ENCODE measurements at regions not wholly inside any gene's neighbourhood (a gene's known extent, or its start where the extent isn't known, plus 50 kb on each side); places are given as distances from the start of the nearest gene placed in this dataset.

DNA sequence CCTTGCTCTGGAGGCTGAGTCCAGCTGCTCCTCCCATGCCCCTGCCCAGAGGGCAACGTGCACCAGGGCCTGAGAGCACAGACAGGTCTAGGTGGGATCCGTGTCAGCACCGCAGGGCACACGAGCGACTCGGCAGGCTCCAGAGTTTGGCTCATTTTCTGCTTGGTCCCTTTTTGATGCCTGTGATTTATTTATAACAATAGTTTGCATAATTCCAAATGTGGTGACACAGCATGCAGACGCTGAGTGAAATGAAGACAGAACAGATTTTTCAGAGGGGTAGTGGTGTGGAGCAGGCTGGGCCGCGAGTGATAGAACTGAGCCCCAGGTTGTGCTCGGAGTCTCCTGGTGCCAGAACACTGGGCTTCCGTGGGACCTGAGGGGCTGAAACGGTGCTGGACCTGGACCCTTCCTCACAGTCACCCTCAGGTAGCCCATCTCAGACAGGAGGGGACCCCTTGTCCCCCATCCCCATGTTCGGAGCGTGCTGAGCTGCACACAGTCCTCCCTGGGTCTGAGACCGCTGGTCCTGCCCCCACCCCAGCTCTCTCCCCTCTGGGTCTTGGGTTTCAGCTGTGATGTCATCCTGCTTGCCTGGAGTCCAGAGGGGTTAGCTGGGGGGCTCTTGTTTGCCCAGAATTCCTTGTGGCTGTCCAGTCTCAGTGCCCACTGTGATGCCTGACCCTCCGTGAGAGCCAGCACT lies 95.9 kb downstream of the METRNL start:
- H3K23me2 ChIP-seq (ENCODE audit: low read depth, low read length), result no peaks in the 10 kb centered on the region
- ChIA-PET POLR2A (ENCODE audit: partially characterized antibody) (no interaction called here), CTCF (ENCODE audit: partially characterized antibody) (interaction anchor here (0.6 to 0.8 kb wide), 2 partner anchors 14 to 234 kb away, joined by 3 to 4 read pairs; no protein-coding TSS in a partner anchor)
- no peaks in the 10 kb centered on the region for H3K27me3 ChIP-seq (replicated peaks in 1 of 4; ENCODE audit: control insufficient read depth in 3 of 4, extremely low read depth in 1 of 4, insufficient read depth in 3 of 4, low read length in 3 of 4)
- H2AFZ ChIP-seq (ENCODE audit: low read length), result no peak overlapping the region
- H3K9me3 ChIP-seq (ENCODE audit: insufficient read depth in 2 of 2, low read depth in 1 of 2, low read length in 1 of 2), result peaks cover 35 to 88% of the 10 kb centered on the region in 2 experiments
- H4K8ac ChIP-seq (ENCODE audit: extremely low read depth, insufficient read depth, low read length), result no peak overlapping the region
- no peak overlapping the region for H3K27ac ChIP-seq (ENCODE audit: low read depth, low read length)
- no peak overlapping the region for H2BK5ac ChIP-seq (ENCODE audit: low read depth, low read length)
- no peak overlapping the region for H3K14ac ChIP-seq (ENCODE audit: insufficient read length)
- H2BK20ac ChIP-seq (ENCODE audit: low read length), result no peak overlapping the region
- no peak overlapping the region for H3K56ac ChIP-seq (replicated peaks; ENCODE audit: insufficient read length, low read depth, low read length)
- no peak overlapping the region for H2AK5ac ChIP-seq (ENCODE audit: low read depth, low read length)
- no peak overlapping the region for H2BK12ac ChIP-seq (ENCODE audit: low read depth, low read length)
- H2BK120ac ChIP-seq (replicated peaks; ENCODE audit: low read depth, low read length), result no peak overlapping the region
- H3K4me2 ChIP-seq (ENCODE audit: insufficient read depth in 1 of 2, low read depth in 2 of 2, low read length in 2 of 2), result no peak overlapping the region
- H3K18ac ChIP-seq (ENCODE audit: extremely low read depth, low read length), result no peak overlapping the region
- H4K20me1 ChIP-seq (replicated peaks in 1 of 2; ENCODE audit: control insufficient read depth in 1 of 2, insufficient read depth in 2 of 2, low read length in 2 of 2), result no peaks in the 10 kb centered on the region
- no peaks in the 10 kb centered on the region for H3K36me3 ChIP-seq (ENCODE audit: control insufficient read depth in 2 of 4, insufficient read depth in 4 of 4, low read length in 3 of 4)
- H4K91ac ChIP-seq (replicated peaks; ENCODE audit: insufficient read length, low read length), result no peak overlapping the region
- no peaks in the 10 kb centered on the region for H3K79me1 ChIP-seq (ENCODE audit: low read depth, low read length)
- 72% methylated on average over 16 of the region's 16 CpGs; no CpG with 5 or more reads in 1 of the 2 experiments for WGBS, 2 experiments (ENCODE audit: extremely low coverage in 1 of 2, insufficient coverage in 1 of 2, insufficient read length in 1 of 2, insufficient replicate concordance in 2 of 2, low coverage in 1 of 2, low lambda C conversion rate in 2 of 2, missing lambda C conversion rate in 1 of 2)
- H3K4me3 ChIP-seq (ENCODE audit: extremely low read depth in 1 of 4, insufficient read depth in 2 of 4, low read depth in 3 of 4, low read length in 4 of 4), result no peak overlapping the region
- H3K4ac ChIP-seq (replicated peaks; ENCODE audit: insufficient read length, low read depth, low read length), result no peak overlapping the region
- no peak overlapping the region for H3K9ac ChIP-seq (replicated peaks in 1 of 4; ENCODE audit: extremely low read depth in 1 of 4, low read depth in 3 of 4, low read length in 3 of 4)
- H4K5ac ChIP-seq (ENCODE audit: insufficient read length, low read depth, low read length), result no peak overlapping the region
- H3K4me1 ChIP-seq (replicated peaks in 1 of 4; ENCODE audit: control insufficient read depth in 3 of 4, insufficient read depth in 4 of 4, low read length in 3 of 4), result no peaks in the 10 kb centered on the region
- FAIRE-seq (no peak), DNase-seq (ENCODE audit: low read depth in 1 of 2, low spot score in 2 of 2) (peak in 1 of 2 experiments; percentile 26)
- no peak overlapping the region for H2BK15ac ChIP-seq (ENCODE audit: low read length)
- no peak overlapping the region for H3K23ac ChIP-seq (ENCODE audit: insufficient read length)
- no peaks in the 10 kb centered on the region for H3K79me2 ChIP-seq (ENCODE audit: control insufficient read depth in 1 of 2, insufficient read depth in 2 of 2, low read length in 2 of 2)
- TF ChIP-seq TEAD4 (IDR thresholded peaks at IDR 0.05; ENCODE audit: low read depth, low read length) (no peak), EZH2 (IDR thresholded peaks at IDR 0.05; ENCODE audit: low read depth, low read length, severe bottlenecking) (no peak), NANOG (IDR thresholded peaks at IDR 0.05; ENCODE audit: insufficient read depth, low read depth, low read length, poor library complexity, severe bottlenecking) (no peak), EP300 (IDR thresholded peaks at IDR 0.05; ENCODE audit: borderline replicate concordance in 1 of 2, low read depth in 2 of 2, low read length in 2 of 2) (no peak), ASH2L (IDR thresholded peaks at IDR 0.05; ENCODE audit: low read length) (no peak), CEBPB (IDR thresholded peaks at IDR 0.05; ENCODE audit: low read depth, low read length) (no peak), KDM1A (IDR thresholded peaks at IDR 0.05; ENCODE audit: borderline replicate concordance, low read length) (no peak), BCL11A (IDR thresholded peaks at IDR 0.05; ENCODE audit: low read depth in 2 of 2, low read length in 2 of 2) (no peak), YY1 (IDR thresholded peaks at IDR 0.05; ENCODE audit: low read depth, low read length) (no peak)
- TF ChIP-seq, protein P1, sequence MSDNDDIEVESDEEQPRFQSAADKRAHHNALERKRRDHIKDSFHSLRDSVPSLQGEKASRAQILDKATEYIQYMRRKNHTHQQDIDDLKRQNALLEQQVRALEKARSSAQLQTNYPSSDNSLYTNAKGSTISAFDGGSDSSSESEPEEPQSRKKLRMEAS (IDR thresholded peaks at IDR 0.05), result no peak
